CD14-positive monocyte (primary cell): ENCODE measurements at regions not wholly inside any gene's neighbourhood (a gene's known extent, or its start where the extent isn't known, plus 50 kb on each side); places are given as distances from the start of the nearest gene placed in this dataset.

Experiments used
- DNase-seq, 3 donors: peaks; one replicate each; pipeline ENCODE4 v3.0.0-alpha.2; 2011 to 2022
- H2AFZ ChIP-seq: 2 replicates; pipeline ENCODE4 v1.6.0; 2012; ENCODE audit warnings: mild to moderate bottlenecking, low read depth, low read length, inconsistent platforms; ENCODE audit not compliant: insufficient read depth, poor library complexity, severe bottlenecking
- H3K27ac ChIP-seq, 2 donors: 1 replicate in 1 of 2; 2 replicates in 1 of 2; pipeline ENCODE4 v1.5.1; 2012 to 2013; ENCODE audit warnings: low read length in 2 of 2, control low read depth in 1 of 2, inconsistent platforms in 1 of 2, low read depth in 1 of 2, mild to moderate bottlenecking in 1 of 2
- H3K27me3 ChIP-seq, 2 donors: one replicate each; pipeline versions ENCODE4 v1.6.0 to v1.6.1; 2011 to 2013; ENCODE audit warnings: low read length in 2 of 2; ENCODE audit not compliant: control insufficient read depth in 2 of 2, insufficient read depth in 2 of 2
- H3K36me3 ChIP-seq, 2 donors: replicated peaks in 1 of 2; 1 replicate in 1 of 2; 2 replicates in 1 of 2; pipeline versions ENCODE4 v1.5.1 to v1.6.1; 2012 to 2013; ENCODE audit warnings: low read length in 2 of 2, control low read depth in 1 of 2, inconsistent platforms in 1 of 2, mild to moderate bottlenecking in 1 of 2; ENCODE audit not compliant: insufficient read depth in 2 of 2, control insufficient read depth in 1 of 2
- H3K4me1 ChIP-seq, 2 donors: 1 replicate in 1 of 2; 2 replicates in 1 of 2; pipeline versions ENCODE4 v1.5.1 to v1.6.1; 2012 to 2013; ENCODE audit warnings: low read length in 2 of 2, control low read depth in 1 of 2, inconsistent platforms in 1 of 2, mild to moderate bottlenecking in 1 of 2, moderate library complexity in 1 of 2; ENCODE audit not compliant: insufficient read depth in 2 of 2, control insufficient read depth in 1 of 2
- H3K4me2 ChIP-seq: replicated peaks from 2 replicates; pipeline ENCODE3; 2012; ENCODE audit warnings: low read length, moderate library complexity, mild to moderate bottlenecking; ENCODE audit not compliant: poor library complexity, severe bottlenecking; ENCODE audit errors: extremely low read depth
- H3K4me3 ChIP-seq, 3 experiments: fragments of 200-600 bp in 1 of 3; sonication (generic) in 1 of 3; replicated peaks in 1 of 3; 1 replicate in 2 of 3; 2 replicates in 1 of 3; pipeline ENCODE4 v1.5.1; 2011 to 2013; ENCODE audit warnings: low read length in 3 of 3, mild to moderate bottlenecking in 3 of 3, control low read depth in 2 of 3, low read depth in 2 of 3, inconsistent platforms in 1 of 3, moderate library complexity in 1 of 3
- H3K79me2 ChIP-seq: 2 replicates; pipeline ENCODE4 v1.6.0; 2012; ENCODE audit warnings: mild to moderate bottlenecking, control low read depth, inconsistent platforms, low read length, moderate library complexity; ENCODE audit not compliant: insufficient read depth
- H3K9ac ChIP-seq: 2 replicates; pipeline ENCODE4 v1.6.0; 2017; ENCODE audit warnings: low read length, mild to moderate bottlenecking; ENCODE audit not compliant: insufficient read depth, poor library complexity, severe bottlenecking
- H3K9me3 ChIP-seq, 2 donors: replicated peaks in 1 of 2; 1 replicate in 1 of 2; 2 replicates in 1 of 2; pipeline versions ENCODE4 v1.5.1 to v1.6.1; 2012 to 2013; ENCODE audit warnings: low read length in 2 of 2, control low read depth in 1 of 2; ENCODE audit not compliant: control insufficient read depth in 1 of 2, insufficient read depth in 1 of 2
- H4K20me1 ChIP-seq: 2 replicates; pipeline ENCODE4 v1.6.0; 2012; ENCODE audit warnings: mild to moderate bottlenecking, low read length, control low read depth, moderate library complexity; ENCODE audit not compliant: insufficient read depth
- H3K27ac Mint-ChIP-seq, 7 donors: one replicate each; pipeline ENCODE4 v1.8.0; 2020; ENCODE audit warnings: mild to moderate bottlenecking in 7 of 7, mixed read lengths in 7 of 7, moderate library complexity in 6 of 7, inconsistent platforms in 2 of 7
- H3K27me3 Mint-ChIP-seq, 3 donors: one replicate each; pipeline ENCODE4 v1.8.0; 2021 to 2022; ENCODE audit warnings: low read depth in 3 of 3, mild to moderate bottlenecking in 3 of 3, mixed read lengths in 3 of 3, moderate library complexity in 3 of 3, inconsistent platforms in 1 of 3
- H3K36me3 Mint-ChIP-seq, 2 donors: one replicate each; pipeline ENCODE4 v1.8.0; 2020; ENCODE audit warnings: mixed read lengths in 2 of 2, inconsistent platforms in 1 of 2, mild to moderate bottlenecking in 1 of 2
- H3K4me1 Mint-ChIP-seq: one replicate; pipeline ENCODE4 v1.8.0; 2020; ENCODE audit warnings: mild to moderate bottlenecking, mixed read lengths
- H3K4me3 Mint-ChIP-seq, 2 donors: one replicate each; pipeline ENCODE4 v1.8.0; 2020; ENCODE audit warnings: mild to moderate bottlenecking in 2 of 2, mixed read lengths in 2 of 2, moderate library complexity in 1 of 2
- H3K9me3 Mint-ChIP-seq, 7 donors: one replicate each; pipeline ENCODE4 v1.8.0; 2020 to 2022; ENCODE audit warnings: mixed read lengths in 7 of 7, mild to moderate bottlenecking in 6 of 7, moderate library complexity in 6 of 7, inconsistent platforms in 2 of 7
- WGBS: methylation state at CpG from one replicate; pipeline ENCODE4 v1.1.5; 2013; ENCODE audit warnings: missing lambda C conversion rate; ENCODE audit not compliant: insufficient coverage; 5-methylcytosine and 5-hydroxymethylcytosine counted together
- intact Hi-C, 2 donors: fragments of 100-400 bp; cut with micrococcal nuclease; formaldehyde crosslinking; loops; one replicate each; pipeline versions ENCODE4 v1.15.0 to v1.15.1; 2023
- TF ChIP-seq, protein P1 (sequence below): fragments of 200-600 bp; IDR thresholded peaks from one replicate; pipeline ENCODE4 v1.8.0; 2022; ENCODE audit warnings: antibody characterized with exemption, mild to moderate bottlenecking

DNA sequence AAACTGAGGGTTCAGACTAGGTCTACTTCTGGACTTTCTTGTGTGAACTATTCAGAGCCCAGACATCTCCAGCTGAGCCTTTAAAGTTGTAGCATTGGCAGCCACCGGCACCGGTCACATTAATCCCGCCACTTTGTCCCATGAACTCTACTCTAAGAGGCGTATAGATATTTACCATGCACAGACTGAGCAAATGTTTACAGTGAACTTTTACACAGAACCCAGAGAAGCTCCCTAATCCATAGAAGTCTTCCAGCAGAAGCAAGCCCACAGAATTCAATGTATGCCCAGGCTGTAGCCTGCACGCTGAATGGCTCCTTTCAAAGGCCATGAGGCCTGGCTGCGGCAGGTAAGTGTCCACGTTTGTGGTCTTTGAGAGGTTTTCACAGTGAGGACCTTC, 466.9 kb downstream of the ENC1 start:
- H3K36me3 Mint-ChIP-seq = no peaks in the 10 kb centered on the region
- Histone ChIP-seq H3K9me3 (no peaks in the 10 kb centered on the region), H3K4me3 (no peak overlapping the region), H3K27ac (no peak overlapping the region), H3K36me3 (no peaks in the 10 kb centered on the region), H3K27me3 (no peaks in the 10 kb centered on the region), H3K9ac (no peak overlapping the region), H2AFZ (no peak overlapping the region), H3K4me1 (no peaks in the 10 kb centered on the region), H3K79me2 (no peaks in the 10 kb centered on the region), H4K20me1 (no peaks in the 10 kb centered on the region), H3K4me2 (no peak overlapping the region)
- peaks cover 0 to 4% (median 3%) of the 10 kb centered on the region in 3 donors for H3K27me3 Mint-ChIP-seq
- H3K4me3 Mint-ChIP-seq = no peak overlapping the region
- H3K9me3 Mint-ChIP-seq = peaks cover 0 to 3% (median 0%) of the 10 kb centered on the region in 7 donors
- peaks cover 7% of the 10 kb centered on the region for H3K4me1 Mint-ChIP-seq
- intact Hi-C loops = no loop called here
- no peak overlapping the region for H3K27ac Mint-ChIP-seq
- TF ChIP-seq, protein P1, sequence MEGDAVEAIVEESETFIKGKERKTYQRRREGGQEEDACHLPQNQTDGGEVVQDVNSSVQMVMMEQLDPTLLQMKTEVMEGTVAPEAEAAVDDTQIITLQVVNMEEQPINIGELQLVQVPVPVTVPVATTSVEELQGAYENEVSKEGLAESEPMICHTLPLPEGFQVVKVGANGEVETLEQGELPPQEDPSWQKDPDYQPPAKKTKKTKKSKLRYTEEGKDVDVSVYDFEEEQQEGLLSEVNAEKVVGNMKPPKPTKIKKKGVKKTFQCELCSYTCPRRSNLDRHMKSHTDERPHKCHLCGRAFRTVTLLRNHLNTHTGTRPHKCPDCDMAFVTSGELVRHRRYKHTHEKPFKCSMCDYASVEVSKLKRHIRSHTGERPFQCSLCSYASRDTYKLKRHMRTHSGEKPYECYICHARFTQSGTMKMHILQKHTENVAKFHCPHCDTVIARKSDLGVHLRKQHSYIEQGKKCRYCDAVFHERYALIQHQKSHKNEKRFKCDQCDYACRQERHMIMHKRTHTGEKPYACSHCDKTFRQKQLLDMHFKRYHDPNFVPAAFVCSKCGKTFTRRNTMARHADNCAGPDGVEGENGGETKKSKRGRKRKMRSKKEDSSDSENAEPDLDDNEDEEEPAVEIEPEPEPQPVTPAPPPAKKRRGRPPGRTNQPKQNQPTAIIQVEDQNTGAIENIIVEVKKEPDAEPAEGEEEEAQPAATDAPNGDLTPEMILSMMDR = no peak
- WGBS = 100% methylated on average over 4 of the region's 7 CpGs
- no peak for DNase-seq

DNA sequence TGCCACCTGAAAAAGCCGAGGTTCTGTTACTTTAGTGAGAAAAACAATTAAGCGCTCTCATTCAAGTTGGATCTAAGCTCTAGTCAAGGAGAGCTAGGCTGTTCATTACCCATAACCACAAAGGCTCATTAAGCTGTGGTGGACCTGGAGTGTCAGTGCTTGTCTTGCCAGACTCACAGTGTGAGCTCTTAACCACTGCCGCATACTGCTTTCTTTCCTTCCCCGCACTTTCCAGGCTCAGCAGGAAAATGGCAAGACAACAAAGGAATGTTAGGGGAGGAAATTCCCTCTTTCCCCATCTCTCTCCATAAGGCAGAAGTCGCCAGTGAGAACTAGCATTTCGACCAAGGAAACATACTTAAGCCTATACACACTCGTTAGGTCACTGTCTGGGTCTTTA, 467.3 kb downstream of the ENC1 start:
- no peak for DNase-seq
- H3K36me3 ChIP-seq = no peaks in the 10 kb centered on the region
- no peak overlapping the region for H3K27ac Mint-ChIP-seq
- H3K9me3 Mint-ChIP-seq = peaks cover 0 to 3% (median 0%) of the 10 kb centered on the region in 7 donors
- H3K4me1 ChIP-seq = no peaks in the 10 kb centered on the region
- TF ChIP-seq, protein P1 = no peak
- no peak overlapping the region for H3K9ac ChIP-seq
- H3K4me2 ChIP-seq = no peak overlapping the region
- H2AFZ ChIP-seq = no peak overlapping the region
- no peaks in the 10 kb centered on the region for H3K36me3 Mint-ChIP-seq
- H3K4me3 ChIP-seq = no peak overlapping the region
- H4K20me1 ChIP-seq = no peaks in the 10 kb centered on the region
- intact Hi-C loops = no loop called here
- no peaks in the 10 kb centered on the region for H3K79me2 ChIP-seq
- no peak overlapping the region for H3K27ac ChIP-seq
- H3K4me1 Mint-ChIP-seq = peaks cover 7% of the 10 kb centered on the region
- H3K4me3 Mint-ChIP-seq = no peak overlapping the region
- no peaks in the 10 kb centered on the region for H3K27me3 ChIP-seq
- H3K27me3 Mint-ChIP-seq = peaks cover 0 to 4% (median 3%) of the 10 kb centered on the region in 3 donors
- 99% methylated on average over 5 of the region's 7 CpGs for WGBS
- H3K9me3 ChIP-seq = no peaks in the 10 kb centered on the region
